Activated T-cell treated with anti-CD3 and anti-CD28 coated beads for 48 hours (primary cell): ENCODE measurements at regions not wholly inside any gene's neighbourhood (a gene's known extent, or its start where the extent isn't known, plus 50 kb on each side); places are given as distances from the start of the nearest gene placed in this dataset.
A peak's percentile ranks its signal among the peaks of the same experiment; 100 is the strongest.

Experiments
- DNase-seq: peaks from one replicate; pipeline ENCODE4 v3.0.0-alpha.2; 2020; ENCODE audit warnings: low read depth

- no peak for DNase-seq
Measured at GRCh38 chr20:60126975-60127374, 168.8 kb downstream of the CDH26 start.

GRCh38 chr20:60131375-60131774 is 173.2 kb downstream of the CDH26 start:
- DNase-seq = no peak

GRCh38 chr20:60132162-60132826 is 174.1 kb downstream of the CDH26 start:
- no peak for DNase-seq

- DNase-seq = no peak
Measured at GRCh38 chr20:60132827-60133670, 174.8 kb downstream of the CDH26 start.

- no peak for DNase-seq
Measured at GRCh38 chr20:60135276-60135675, 177.1 kb downstream of the CDH26 start.

- no peak for DNase-seq
Measured at GRCh38 chr20:60136645-60137401, 178.6 kb downstream of the CDH26 start.

GRCh38 chr20:60137657-60138245 is 179.5 kb downstream of the CDH26 start:
- peak; percentile 12 for DNase-seq

- DNase-seq = peak; percentile 43
Measured at GRCh38 chr20:60138256-60139220, 180.3 kb downstream of the CDH26 start.

- no peak for DNase-seq
Measured at GRCh38 chr20:60139663-60140446, 181.6 kb downstream of the CDH26 start.

GRCh38 chr20:60142587-60142986 is 184.4 kb downstream of the CDH26 start:
- DNase-seq = no peak

- no peak for DNase-seq
Measured at GRCh38 chr20:60143261-60143842, 185.1 kb downstream of the CDH26 start.

- no peak for DNase-seq
Measured at GRCh38 chr20:60144404-60144803, 186.2 kb downstream of the CDH26 start.

- no peak for DNase-seq
Measured at GRCh38 chr20:60144974-60145527, 186.8 kb downstream of the CDH26 start.

GRCh38 chr20:60147004-60147403 is 188.8 kb downstream of the CDH26 start:
- DNase-seq = no peak

- no peak for DNase-seq
Measured at GRCh38 chr20:60148885-60149284, 190.7 kb downstream of the CDH26 start.

GRCh38 chr20:60152792-60153191 is 194.6 kb downstream of the CDH26 start:
- DNase-seq = no peak

- DNase-seq = no peak
Measured at GRCh38 chr20:60160451-60161145, 202.4 kb downstream of the CDH26 start.

GRCh38 chr20:60167812-60168211 is 209.6 kb downstream of the CDH26 start:
- DNase-seq = no peak

- no peak for DNase-seq
Measured at GRCh38 chr20:60168963-60169362, 210.7 kb downstream of the CDH26 start.
